Astrocyte (in vitro differentiated cells and primary cell): ENCODE measurements at regions not wholly inside any gene's neighbourhood (a gene's known extent, or its start where the extent isn't known, plus 50 kb on each side); places are given as distances from the start of the nearest gene placed in this dataset.

Source experiments
- CTCF ChIP-seq: IDR thresholded peaks from 2 replicates; pipeline ENCODE4 v1.5.1; 2011; ENCODE audit warnings: low read depth, mild to moderate bottlenecking, inconsistent platforms, low read length, moderate library complexity; ENCODE audit not compliant: insufficient read depth
- EZH2 ChIP-seq: IDR thresholded peaks from 2 replicates; pipeline ENCODE4 v1.6.1; 2012; ENCODE audit warnings: mild to moderate bottlenecking, low read length, inconsistent platforms; ENCODE audit not compliant: insufficient read depth

DNA sequence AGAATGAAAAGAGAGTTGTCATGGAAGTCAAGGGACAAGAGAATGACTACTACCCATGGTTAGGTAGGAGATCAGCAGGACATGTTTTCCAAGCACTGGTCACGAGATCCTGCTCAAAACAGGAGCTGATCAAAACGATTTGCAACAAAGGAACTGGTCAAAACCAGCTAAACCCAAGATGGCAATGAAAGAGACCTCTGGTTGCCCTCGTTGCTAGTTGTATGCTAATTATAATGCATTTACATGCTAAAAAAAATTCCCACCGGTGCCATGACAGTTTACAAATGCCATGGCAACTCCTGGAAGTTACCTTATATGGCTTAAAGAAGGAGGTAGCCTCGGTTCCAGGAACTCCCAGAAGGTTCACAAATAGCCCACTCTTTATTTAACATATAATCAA is 95.0 kb upstream of the OTX2 start:
- no peak for TF ChIP-seq CTCF
- no peak for TF ChIP-seq EZH2
